Right lung (tissue), 2 donors: ENCODE measurements at regions not wholly inside any gene's neighbourhood (a gene's known extent, or its start where the extent isn't known, plus 50 kb on each side); places are given as distances from the start of the nearest gene placed in this dataset.
"Not testable (repeated sequence)": the region's sequence is repeated elsewhere in the genome, so short reads cannot be mapped to it uniquely, and the experiment has no call there.

Experiments
- DNase-seq, 2 donors: peaks; one replicate each; pipeline ENCODE4 v3.0.0-alpha.2; 2013

GRCh38 chr1:191002768-191003167 is 525.1 kb upstream of the BRINP3 start:
- DNase-seq, result no peak

GRCh38 chr1:191016765-191017164 is 539.1 kb upstream of the BRINP3 start:
- DNase-seq, result no peak

- no peak for DNase-seq
Measured at GRCh38 chr1:191022856-191023255, 545.2 kb upstream of the BRINP3 start.

GRCh38 chr1:191025896-191026642 is 548.4 kb upstream of the BRINP3 start:
- no peak for DNase-seq

GRCh38 chr1:191026828-191027227 is 549.2 kb upstream of the BRINP3 start:
- no peak for DNase-seq

GRCh38 chr1:191034132-191034531 is 556.5 kb upstream of the BRINP3 start:
- no peak for DNase-seq

GRCh38 chr1:191043066-191043465 is 565.4 kb upstream of the BRINP3 start:
- no peak for DNase-seq

- no peak for DNase-seq
Measured at GRCh38 chr1:191049781-191050180, 572.1 kb upstream of the BRINP3 start.

- DNase-seq, result no peak
Measured at GRCh38 chr1:191052888-191053287, 575.2 kb upstream of the BRINP3 start.

- no peak for DNase-seq
Measured at GRCh38 chr1:191065346-191065745, 587.7 kb upstream of the BRINP3 start.

- no peak for DNase-seq
Measured at GRCh38 chr1:191065771-191066170, 588.1 kb upstream of the BRINP3 start.

GRCh38 chr1:191074881-191075280 is 597.2 kb upstream of the BRINP3 start:
- no peak for DNase-seq

- not testable (repeated sequence) for DNase-seq
Measured at GRCh38 chr1:191083090-191083489, 605.4 kb upstream of the BRINP3 start.

- DNase-seq, result peak in 1 of 2 donors; percentile 2
Measured at GRCh38 chr1:191085121-191085520, 607.5 kb upstream of the BRINP3 start.

GRCh38 chr1:191086910-191087309 is 609.2 kb upstream of the BRINP3 start:
- DNase-seq, result no peak

- no peak for DNase-seq
Measured at GRCh38 chr1:191096405-191096804, 618.7 kb upstream of the BRINP3 start.

- no peak for DNase-seq
Measured at GRCh38 chr1:191099696-191100095, 622.0 kb upstream of the BRINP3 start.

GRCh38 chr1:191101960-191102359 is 624.3 kb upstream of the BRINP3 start:
- DNase-seq, result no peak

- DNase-seq, result no peak
Measured at GRCh38 chr1:191125950-191126349, 648.3 kb upstream of the BRINP3 start.

GRCh38 chr1:191134796-191135195 is 657.1 kb upstream of the BRINP3 start:
- no peak for DNase-seq

- no peak for DNase-seq
Measured at GRCh38 chr1:191140038-191140437, 662.4 kb upstream of the BRINP3 start.

- DNase-seq, result no peak
Measured at GRCh38 chr1:191142748-191143147, 665.1 kb upstream of the BRINP3 start.

- DNase-seq, result no peak
Measured at GRCh38 chr1:191145834-191146233, 668.2 kb upstream of the BRINP3 start.

- DNase-seq, result no peak
Measured at GRCh38 chr1:191151321-191151807, 673.7 kb upstream of the BRINP3 start.
